Epithelial cell of esophagus (primary cell): ENCODE measurements at regions not wholly inside any gene's neighbourhood (a gene's known extent, or its start where the extent isn't known, plus 50 kb on each side); places are given as distances from the start of the nearest gene placed in this dataset.

Experiments used
- DNase-seq: peaks from one replicate; pipeline ENCODE4 v3.0.0; 2010; ENCODE audit warnings: low read depth
- H3K4me3 ChIP-seq: 2 replicates; pipeline ENCODE4 v1.5.1; 2011; ENCODE audit warnings: mild to moderate bottlenecking, low read length, control low read depth
- TF ChIP-seq, protein P1 (sequence below): IDR thresholded peaks from 2 replicates; pipeline ENCODE4 v1.5.1; 2011; ENCODE audit warnings: low read depth, mild to moderate bottlenecking, low read length, control low read depth, inconsistent platforms; ENCODE audit not compliant: insufficient read depth; ENCODE audit errors: missing control alignments

DNA sequence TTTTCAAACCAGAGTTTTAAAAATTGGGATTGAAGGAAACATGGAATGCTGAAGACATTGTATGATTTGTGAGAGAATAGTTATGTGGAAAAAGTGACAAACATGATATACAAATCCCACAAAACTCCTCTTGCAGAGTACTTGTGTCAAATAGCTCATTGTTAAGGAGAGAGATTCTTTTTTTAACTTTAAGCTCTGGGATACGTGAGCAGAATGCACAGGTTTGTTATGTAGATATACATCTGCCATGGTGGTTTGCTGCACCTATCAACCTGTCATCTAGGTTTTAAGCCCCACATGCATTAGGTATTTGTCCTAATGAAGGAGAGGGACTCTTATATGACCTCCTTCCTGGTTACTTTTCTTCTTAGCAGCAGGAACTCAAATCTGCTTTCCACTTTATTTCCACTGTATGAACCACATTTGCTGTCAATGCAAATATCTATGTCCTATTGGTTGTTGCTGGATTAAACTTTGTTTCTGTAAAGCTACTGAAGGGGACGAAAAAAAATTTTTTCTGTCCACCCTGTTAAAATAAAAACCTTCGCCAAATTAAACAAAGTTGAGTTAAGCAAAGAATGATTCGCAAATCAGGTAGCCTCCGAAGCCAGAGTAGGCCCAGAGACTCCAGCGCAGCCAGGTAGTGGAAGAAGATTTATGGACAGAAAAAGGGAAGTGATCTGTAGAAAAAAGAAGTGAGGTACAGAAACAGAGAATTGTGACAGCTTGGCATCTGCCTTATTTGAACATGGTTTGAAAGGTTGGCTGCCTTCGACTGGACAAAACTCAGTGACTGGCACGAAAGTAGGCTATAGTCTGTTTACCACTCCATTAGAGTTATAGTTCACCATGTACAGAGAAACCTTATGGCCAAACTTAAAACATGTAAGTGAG, 430.1 kb upstream of the CHST9 start:
- H3K4me3 ChIP-seq: no peak overlapping the region
- TF ChIP-seq, protein P1, sequence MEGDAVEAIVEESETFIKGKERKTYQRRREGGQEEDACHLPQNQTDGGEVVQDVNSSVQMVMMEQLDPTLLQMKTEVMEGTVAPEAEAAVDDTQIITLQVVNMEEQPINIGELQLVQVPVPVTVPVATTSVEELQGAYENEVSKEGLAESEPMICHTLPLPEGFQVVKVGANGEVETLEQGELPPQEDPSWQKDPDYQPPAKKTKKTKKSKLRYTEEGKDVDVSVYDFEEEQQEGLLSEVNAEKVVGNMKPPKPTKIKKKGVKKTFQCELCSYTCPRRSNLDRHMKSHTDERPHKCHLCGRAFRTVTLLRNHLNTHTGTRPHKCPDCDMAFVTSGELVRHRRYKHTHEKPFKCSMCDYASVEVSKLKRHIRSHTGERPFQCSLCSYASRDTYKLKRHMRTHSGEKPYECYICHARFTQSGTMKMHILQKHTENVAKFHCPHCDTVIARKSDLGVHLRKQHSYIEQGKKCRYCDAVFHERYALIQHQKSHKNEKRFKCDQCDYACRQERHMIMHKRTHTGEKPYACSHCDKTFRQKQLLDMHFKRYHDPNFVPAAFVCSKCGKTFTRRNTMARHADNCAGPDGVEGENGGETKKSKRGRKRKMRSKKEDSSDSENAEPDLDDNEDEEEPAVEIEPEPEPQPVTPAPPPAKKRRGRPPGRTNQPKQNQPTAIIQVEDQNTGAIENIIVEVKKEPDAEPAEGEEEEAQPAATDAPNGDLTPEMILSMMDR: no peak
- DNase-seq: no peak

DNA sequence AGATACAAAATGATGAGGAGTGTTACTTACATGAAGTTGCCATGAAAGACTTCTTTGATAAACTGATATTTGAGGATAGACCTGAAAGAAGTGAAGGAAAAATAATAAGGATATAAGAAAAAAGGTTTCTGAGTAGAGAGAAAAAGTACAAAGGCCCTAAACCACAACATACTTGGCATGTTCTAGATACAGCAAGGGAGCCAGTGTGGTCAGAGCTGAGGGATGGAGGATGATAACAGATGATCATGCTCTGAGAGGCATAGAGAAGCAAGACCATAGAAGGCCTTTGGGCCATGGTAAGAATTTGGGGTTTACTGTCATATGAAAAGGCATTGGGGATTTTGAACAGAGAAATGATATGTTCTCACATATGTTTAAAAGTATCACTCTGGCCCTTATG, 424.1 kb upstream of the CHST9 start:
- DNase-seq: no peak
- H3K4me3 ChIP-seq: no peak overlapping the region
- TF ChIP-seq, protein P1: no peak

DNA sequence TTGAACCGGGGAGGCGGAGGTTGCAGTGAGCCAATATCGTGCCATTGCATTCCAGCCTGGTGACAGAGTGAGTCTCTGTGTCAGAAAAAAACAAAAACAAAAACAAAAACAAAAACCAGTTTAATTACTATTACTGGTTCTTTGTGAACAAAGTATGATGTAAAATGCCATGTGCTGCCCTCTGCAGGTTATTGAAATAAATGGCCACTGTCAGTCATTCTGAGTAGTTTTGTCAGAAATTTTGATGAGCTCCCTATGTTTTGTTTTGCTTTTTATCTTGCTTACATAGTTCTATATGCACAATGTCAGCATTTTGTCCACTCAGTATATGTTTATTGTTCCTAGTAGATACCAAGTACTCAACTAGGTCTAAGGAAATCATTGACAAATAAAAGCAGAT, 423.6 kb upstream of the CHST9 start:
- no peak overlapping the region for H3K4me3 ChIP-seq
- peak; percentile 34 for DNase-seq
- TF ChIP-seq, protein P1: peak; percentile 55

DNA sequence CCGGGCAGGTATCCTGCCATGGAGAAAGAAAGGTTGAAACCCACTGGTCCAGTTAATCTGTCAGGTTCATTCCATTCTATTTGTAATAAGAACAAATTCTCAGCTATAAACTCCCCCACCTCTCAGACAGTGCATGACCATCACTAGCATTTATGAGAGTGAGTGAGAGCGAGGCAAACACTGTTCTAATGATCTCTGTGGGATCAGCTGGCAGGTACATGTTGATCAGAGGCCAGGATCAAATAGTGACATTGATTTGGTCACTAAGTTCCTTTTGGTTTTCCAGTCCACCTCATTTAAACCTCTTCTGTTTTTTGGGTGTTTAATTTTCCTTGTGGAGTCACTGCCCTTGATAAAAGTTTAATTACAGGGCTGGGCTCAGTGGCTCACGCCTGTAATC, 423.1 kb upstream of the CHST9 start:
- TF ChIP-seq, protein P1: no peak
- H3K4me3 ChIP-seq: no peak overlapping the region
- no peak for DNase-seq

DNA sequence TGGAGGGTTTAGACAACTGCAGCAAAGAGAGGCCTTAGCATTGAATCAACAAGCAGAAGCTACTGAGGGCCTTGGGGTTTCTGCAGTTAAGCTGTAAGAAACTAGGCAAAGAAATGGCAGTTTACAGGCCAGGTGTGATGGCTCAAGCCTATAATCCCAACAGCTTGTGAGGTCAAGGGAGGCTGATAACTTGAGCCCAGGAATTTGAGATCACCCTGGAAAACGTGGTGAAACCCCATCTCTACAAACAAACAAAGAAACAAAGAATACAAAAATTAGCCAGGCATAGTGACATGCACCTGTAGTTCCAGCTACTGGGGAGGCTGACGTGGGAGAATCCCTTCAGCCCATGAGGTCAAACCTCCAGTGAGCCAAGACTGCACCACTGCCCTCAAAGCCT, 421.6 kb upstream of the CHST9 start:
- TF ChIP-seq, protein P1: no peak
- no peak overlapping the region for H3K4me3 ChIP-seq
- no peak for DNase-seq

DNA sequence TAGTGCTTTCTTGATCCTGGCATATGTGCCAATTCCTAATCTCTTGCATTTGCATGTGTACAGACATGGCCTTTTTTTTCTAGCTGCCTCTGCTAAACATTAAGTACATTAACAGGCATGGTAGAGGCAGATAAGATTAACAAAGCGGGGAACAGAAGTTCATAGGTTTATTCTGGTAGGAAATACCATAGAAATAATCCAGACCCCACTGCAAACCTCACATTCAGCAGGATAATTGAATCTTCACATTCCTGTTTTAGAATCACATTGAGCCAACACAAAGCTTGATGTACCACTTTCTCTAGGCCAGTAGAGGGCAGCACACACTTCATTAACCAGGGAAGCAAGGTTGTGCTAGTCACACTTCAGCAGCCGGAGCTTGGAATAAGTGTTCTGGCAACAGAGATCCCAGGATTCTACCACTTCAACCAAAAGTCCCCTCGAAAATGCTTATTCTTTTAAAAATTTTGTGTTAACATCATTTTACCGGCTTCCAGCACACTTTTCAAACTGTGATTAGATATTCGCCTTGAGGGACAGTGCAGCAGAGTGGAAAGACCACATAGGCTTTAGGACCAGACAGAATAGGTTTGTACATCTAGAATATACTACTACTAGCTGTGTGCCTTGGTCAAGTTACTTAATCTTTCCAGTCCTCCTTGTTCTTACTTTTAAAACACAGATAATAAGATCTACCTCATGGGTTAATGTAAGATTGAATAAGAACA, 420.2 kb upstream of the CHST9 start:
- peak; percentile 83 for DNase-seq
- TF ChIP-seq, protein P1: peak; percentile 83

DNA sequence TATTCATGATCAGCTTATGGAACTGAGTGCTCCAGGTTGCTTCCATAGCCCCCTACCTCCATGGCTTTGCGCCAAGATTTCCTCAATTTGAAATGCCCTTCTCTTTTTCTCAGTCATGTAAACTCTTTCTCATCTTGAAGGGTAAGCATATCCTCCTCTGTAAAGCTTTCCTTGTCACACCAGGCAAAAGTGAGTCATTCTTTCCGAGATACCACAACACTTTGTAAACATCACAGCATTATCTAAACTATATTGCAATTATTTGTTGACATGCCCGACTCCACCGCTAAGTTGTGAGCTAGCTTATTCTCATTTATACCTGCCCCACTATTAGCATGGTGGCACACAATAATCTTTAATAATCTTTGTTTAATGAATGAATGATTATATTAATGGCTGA, 419.5 kb upstream of the CHST9 start:
- H3K4me3 ChIP-seq: no peak overlapping the region
- TF ChIP-seq, protein P1: no peak
- peak; percentile 75 for DNase-seq

More for the DNA sequence above, 420.2 kb upstream of the CHST9 start:
- no peak overlapping the region for H3K4me3 ChIP-seq
